SKM-1 (cell line): ENCODE measurements at regions not wholly inside any gene's neighbourhood (a gene's known extent, or its start where the extent isn't known, plus 50 kb on each side); places are given as distances from the start of the nearest gene placed in this dataset.
"Not testable (repeated sequence)": the region's sequence is repeated elsewhere in the genome, so short reads cannot be mapped to it uniquely, and the experiment has no call there.

Experiments
- DNase-seq: peaks from one replicate; lab custom pipeline; 2025; ENCODE audit not compliant: unreplicated experiment; lab: John Stamatoyannopoulos, UW

DNA sequence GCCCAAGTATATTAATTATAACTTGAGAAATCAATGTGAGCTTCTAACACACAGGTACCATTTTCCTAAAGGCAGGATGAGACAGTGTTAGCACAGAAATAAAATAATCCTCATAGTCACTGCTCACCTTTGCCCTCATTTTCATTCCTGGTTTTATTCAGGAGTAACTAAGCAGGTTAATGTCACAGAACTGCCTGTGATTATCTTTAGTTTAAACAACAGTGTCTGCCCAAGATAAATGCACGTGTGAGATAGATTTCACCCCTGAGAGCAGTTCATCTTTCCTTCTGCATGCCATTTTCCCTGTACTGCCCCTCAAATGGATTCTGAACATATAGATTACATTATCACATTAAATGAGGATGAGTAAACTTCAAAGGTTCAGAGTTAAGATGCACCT, 250.7 kb downstream of the RMST start:
- DNase-seq: no peak

- no peak for DNase-seq
These were observed 251.5 kb downstream of the RMST start for GRCh38 chr12:97714107-97714563.

DNA sequence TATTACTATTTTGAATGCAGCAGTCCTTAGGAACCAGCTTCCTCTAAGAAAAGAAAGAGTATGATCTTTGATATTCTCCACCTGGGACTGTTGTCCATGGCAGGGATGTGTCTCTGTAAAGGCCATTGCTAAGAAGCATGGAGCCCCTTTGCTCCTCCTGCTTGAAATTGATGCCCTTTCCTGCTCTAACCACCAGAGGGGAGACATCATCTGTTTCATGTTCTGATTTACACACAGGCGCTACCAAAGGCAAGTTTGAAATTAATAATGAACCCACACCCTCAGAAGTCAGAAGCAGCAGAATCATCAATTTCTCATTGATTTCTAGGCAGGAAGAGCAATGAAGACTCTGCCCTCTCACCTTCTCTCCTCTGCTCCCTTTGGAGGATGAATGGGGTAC, 253.8 kb downstream of the RMST start:
- DNase-seq: no peak

DNA sequence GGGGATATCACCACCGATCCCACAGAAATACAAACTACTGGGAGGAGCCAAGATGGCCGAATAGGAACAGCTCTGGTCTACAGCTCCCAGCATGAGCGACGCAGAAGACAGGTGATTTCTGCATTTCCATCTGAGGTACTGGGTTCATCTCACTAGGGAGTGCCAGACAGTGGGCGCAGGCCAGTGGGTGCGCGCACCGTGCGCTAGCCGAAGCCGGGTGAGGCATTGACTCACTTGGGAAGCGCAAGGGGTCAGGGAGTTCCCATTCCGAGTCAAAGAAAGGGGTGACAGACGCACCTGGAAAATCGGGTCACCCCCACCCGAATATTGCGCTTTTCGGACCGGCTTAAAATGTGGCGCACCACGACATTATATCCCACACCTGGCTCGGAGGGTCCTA, 261.2 kb downstream of the RMST start:
- DNase-seq: not testable (repeated sequence)

DNA sequence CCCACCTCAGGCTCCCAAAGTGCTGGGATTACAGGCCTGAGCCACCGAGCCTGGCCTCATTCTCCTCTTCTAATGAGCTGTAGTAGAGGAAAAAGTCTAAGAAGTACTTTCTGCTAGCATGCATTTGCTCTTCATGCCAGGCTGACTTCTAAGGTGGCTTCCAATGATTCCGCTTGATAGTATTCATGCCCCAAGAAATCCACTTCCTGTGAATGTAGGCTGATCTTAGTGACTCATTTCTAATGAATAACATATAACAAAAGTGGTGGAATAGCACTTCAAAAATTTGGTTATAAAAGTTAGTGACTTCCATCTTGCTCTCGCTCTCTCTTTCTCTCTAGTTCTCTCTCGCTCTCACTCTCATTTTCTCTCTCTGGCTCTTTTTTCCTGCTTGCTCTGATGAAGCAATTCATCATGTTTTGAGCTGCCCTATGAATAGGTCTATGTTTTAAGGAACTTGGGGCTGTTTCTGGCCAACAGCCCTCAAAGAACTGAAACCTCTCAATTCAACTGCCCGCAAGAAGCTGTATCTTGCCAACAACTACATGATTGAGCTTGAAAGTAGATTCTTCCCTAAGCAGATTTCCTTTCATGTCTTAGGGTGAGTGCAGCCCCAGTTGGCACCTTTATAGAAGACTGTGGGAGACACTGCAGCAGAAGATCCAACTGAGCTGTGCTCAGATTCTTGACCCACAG, 282.9 kb downstream of the RMST start:
- DNase-seq: no peak

- DNase-seq: no peak
These were observed 285.7 kb downstream of the RMST start for GRCh38 chr12:97748298-97748697.

- DNase-seq: no peak
These were observed 289.1 kb downstream of the RMST start for GRCh38 chr12:97751704-97752103.

DNA sequence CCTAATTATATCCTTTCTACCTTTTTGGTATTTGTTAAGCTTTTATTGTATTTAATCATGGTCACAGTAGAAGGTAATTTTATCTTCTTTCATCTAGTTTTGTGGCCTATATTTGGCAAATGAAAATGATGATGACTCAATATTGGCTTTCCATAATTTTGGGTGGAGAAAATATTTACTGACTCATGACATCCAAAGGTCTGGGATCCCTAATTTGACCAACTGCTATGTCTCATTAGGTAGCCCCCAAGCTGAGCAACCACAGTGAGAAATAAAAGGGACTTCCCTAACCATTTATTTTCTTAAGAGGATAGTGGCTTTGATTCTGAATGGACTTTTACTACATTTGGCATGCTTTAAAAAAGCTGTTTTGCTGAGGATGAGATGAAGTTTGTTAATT, 289.5 kb downstream of the RMST start:
- DNase-seq: no peak

DNA sequence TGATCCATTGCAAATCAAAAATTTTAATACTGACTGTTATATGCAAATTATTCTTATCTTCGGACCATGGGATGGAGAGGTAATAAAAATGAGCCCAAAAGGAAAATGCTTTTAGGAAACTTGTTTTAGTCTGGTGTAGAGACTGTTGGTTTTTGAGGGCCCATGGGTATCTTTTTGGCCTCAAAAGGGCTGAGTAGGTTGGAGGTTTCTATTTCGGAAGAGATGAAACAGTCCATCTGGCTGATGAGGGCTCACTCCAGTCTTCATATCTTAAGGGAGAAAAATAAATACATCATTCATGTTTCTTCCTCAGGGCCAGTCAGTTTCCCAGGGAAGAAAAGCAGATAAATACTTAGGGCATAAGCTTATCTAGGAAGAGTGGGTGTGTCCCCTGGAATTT, 290.7 kb downstream of the RMST start:
- DNase-seq: no peak

GRCh38 chr12:97754306-97754705, 291.7 kb downstream of the RMST start:
- no peak for DNase-seq

GRCh38 chr12:97756066-97756666, 293.6 kb downstream of the RMST start:
- no peak for DNase-seq

DNA sequence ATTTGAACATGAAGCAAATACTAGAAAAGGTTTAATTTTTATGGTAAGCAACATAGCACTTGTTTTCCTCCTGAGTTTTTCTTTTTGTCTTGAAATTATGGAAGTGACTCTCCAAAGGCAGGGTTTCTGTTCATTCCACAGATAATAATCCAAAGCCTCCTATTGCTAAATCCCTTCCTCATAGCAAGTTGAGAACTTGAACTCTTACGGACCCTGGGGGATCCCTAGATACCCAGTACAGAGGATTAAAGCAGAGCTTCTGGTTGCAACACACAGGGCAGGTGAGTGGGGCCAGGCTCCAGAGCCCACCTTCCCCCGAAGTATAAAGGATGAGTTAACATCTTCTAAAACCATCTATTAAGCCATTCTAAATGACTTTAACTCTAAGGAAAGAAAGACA, 294.1 kb downstream of the RMST start:
- no peak for DNase-seq

GRCh38 chr12:97757481-97758193, 295.0 kb downstream of the RMST start:
- DNase-seq: no peak

DNA sequence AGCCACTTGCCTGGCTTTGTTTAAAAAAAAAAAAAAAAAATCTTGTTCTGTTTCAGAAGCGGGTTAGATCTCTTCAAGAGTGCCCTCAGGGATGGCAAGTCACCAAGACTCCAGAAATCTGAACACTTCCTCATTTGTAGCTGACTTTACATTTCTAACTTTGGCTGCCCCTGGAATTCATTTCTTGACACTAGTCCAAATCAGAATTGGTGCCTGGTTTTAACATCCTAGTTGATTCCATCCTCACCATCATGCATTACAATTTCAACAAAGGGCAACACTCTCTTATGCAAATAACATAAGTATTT, 295.5 kb downstream of the RMST start:
- DNase-seq: no peak

DNA sequence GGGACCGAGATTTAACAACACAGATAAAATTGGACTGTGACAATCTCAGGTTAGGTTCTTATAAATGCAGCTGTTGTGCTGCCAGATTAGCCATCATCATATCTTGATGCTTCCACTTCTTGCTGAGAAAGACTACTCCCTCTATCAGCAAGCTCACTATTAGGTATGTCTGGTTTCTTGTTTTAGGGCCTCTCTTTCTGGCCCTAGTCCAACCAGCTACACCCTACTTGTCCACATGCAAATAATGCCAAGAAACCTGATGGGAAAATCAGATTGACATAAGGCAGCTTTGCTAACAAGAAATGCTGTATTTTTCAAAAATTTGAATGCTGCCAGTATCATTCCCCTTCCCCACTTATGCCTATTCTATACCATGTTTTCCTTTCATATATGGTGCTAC, 296.0 kb downstream of the RMST start:
- no peak for DNase-seq

DNA sequence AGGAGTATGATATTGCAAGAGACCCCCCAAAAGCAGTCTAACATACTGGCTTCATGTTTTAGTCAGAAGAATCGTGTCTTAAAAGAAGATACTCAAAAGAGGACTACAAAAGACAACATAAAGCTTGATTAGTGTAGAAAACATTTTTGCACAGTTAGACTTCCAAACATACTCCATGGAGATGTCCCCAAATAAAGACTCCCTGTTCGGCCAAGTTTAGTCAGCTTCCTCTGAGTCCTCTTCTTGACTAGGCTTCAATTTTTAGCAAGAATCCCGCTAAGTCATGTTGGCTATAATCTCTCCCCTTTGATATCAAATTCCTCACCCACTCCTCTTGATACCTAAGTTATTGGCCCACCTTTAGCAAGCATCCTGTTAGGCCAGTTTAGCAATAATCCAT, 298.0 kb downstream of the RMST start:
- DNase-seq: no peak

DNA sequence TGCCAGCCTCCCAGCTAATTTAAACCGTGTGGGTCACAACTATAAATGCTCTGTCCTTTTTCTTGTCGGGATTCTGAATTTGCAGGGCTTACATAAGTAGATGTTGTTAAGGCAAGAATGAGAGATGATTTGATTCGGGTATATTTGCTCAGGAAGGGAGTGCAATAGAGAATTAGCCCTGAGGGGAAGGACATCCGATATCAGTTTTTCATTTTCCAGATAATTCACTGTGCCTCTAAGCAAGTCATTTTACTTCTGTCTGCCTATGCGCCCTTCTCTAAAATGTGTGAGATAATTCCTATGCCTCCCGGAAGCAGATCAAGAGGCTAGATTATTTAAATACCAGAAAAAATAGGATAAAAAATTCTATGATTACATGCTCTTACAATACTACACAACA, 300.5 kb downstream of the RMST start:
- no peak for DNase-seq

DNA sequence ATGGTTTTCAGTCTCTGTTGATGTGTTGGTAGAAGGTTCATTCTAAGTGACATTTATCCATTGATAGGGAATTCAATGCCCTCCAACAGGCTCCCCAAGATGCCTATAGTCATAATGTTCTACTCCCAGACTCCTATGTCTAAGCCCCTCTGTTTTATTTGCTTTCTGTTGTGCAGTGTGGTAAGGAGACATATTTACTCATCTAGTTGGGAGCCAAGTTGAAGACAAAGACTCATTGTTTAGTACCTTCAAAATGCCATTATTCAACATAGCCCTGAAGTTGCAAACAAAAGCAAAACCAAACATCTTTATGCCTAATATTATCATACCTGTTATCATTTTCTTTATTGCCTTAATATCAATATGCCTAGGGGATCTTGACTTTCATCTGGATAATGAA, 302.1 kb downstream of the RMST start:
- no peak for DNase-seq

DNA sequence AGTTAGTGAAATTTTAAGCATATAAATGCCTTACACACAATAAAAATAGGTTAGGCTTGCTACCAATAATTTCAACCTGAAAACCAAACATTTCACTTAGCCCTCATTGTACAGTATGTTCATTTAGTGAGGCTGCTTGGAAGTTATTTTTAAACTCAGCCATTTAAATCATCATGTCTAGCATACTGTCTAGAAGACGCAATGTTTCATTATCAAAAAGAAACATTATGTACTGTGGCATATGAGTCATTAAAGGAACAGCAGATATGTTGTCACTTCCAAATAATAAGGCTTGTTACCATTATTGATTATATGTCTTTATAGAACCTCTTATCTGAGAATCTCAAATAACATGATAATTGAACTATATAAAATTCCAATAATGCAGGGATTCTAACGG, 304.7 kb downstream of the RMST start:
- no peak for DNase-seq

DNA sequence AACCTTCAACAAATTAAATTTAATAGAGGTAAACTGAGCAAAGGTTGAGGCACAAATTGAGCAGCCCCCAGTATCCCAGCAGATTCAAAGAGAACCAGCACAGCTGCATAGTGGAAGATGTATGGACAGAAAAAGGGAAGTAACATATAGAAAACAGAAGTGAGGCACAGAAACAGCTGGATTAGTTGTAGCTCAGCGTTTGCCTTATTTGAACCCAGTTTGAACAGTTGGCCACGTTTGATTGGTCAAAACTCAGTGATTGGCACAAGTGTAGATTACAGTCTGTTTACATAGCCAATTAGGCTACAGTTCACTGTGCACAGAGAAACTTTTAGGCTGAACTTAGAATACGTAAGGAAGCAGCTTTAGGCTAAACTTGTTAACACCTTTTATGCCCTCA, 315.5 kb downstream of the RMST start:
- DNase-seq: no peak

DNA sequence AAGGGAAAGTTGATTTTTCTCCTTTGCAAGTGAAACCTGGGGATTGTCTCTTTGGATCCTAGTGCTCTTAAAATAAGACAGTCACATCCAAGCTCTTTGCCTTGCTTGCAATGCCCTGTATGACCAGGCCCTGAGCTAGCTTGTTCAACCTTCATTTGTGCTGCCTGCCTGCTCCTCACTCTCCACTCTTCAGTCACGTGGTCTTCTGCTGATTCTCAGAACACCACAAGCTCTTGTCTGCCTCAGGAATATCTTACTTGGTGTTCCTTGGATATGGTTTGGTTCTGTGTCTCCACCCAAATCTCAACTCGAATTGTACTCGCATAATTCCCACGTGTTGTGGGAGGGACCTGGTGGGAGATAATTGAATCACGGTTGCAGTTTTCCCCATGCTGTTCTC, 318.7 kb downstream of the RMST start:
- no peak for DNase-seq

- DNase-seq: no peak
These were observed 322.3 kb downstream of the RMST start for GRCh38 chr12:97784904-97785303.

- DNase-seq: no peak
These were observed 327.7 kb downstream of the RMST start for GRCh38 chr12:97790281-97790680.
